HEK293T (cell line): ENCODE measurements at regions not wholly inside any gene's neighbourhood (a gene's known extent, or its start where the extent isn't known, plus 50 kb on each side); places are given as distances from the start of the nearest gene placed in this dataset.

ENCODE experiments used
- CTCF ChIA-PET: fragments of 350-600 bp; formaldehyde crosslinking; extraction: SDS; loops from one replicate; lab custom pipeline; 2021; ENCODE audit warnings: antibody characterized with exemption, inconsistent platforms; lab: Yijun Ruan, JAX
- POLR2A ChIA-PET: fragments of 350-600 bp; formaldehyde crosslinking; extraction: SDS; loops from one replicate; lab custom pipeline; 2020; ENCODE audit warnings: antibody characterized with exemption, inconsistent platforms; lab: Yijun Ruan, JAX
- DNase-seq: peaks from one replicate; pipeline ENCODE4 v3.0.0; 2012; ENCODE audit warnings: mixed read lengths; ENCODE audit errors: extremely low spot score
- ARNT ChIP-seq: fragments of 450-650 bp; IDR thresholded peaks from 2 replicates; pipeline ENCODE4 v1.6.1; 2017; ENCODE audit warnings: mild to moderate bottlenecking
- BHLHE40 ChIP-seq: fragments of 450-650 bp; IDR thresholded peaks from 2 replicates; pipeline ENCODE4 v1.6.1; 2016; ENCODE audit warnings: mild to moderate bottlenecking, moderate library complexity, borderline replicate concordance
- CTBP1 ChIP-seq: fragments of 450-650 bp; IDR thresholded peaks from 2 replicates; pipeline ENCODE4 v1.6.1; 2016; ENCODE audit warnings: borderline replicate concordance
- ELF4 ChIP-seq: fragments of 450-650 bp; IDR thresholded peaks from 2 replicates; pipeline ENCODE4 v1.6.1; 2017; ENCODE audit warnings: antibody characterized with exemption
- FOXA1 ChIP-seq: fragments of 450-650 bp; IDR thresholded peaks from 2 replicates; pipeline ENCODE4 v1.6.1; 2016; ENCODE audit warnings: mild to moderate bottlenecking
- FOXK2 ChIP-seq: fragments of 450-650 bp; IDR thresholded peaks from 2 replicates; pipeline ENCODE4 v1.6.1; 2016; ENCODE audit warnings: mild to moderate bottlenecking
- FOXM1 ChIP-seq: fragments of 450-650 bp; IDR thresholded peaks from 2 replicates; pipeline ENCODE4 v1.6.1; 2017; ENCODE audit warnings: mild to moderate bottlenecking, borderline replicate concordance
- HDGF ChIP-seq: fragments of 450-650 bp; IDR thresholded peaks from 2 replicates; pipeline ENCODE4 v1.6.1; 2017; ENCODE audit warnings: antibody characterized with exemption, borderline replicate concordance
- L3MBTL2 ChIP-seq: fragments of 450-650 bp; conservative IDR thresholded peaks from 2 replicates; pipeline ENCODE4 v1.6.1; 2016; ENCODE audit warnings: mild to moderate bottlenecking
- LEF1 ChIP-seq: fragments of 450-650 bp; IDR thresholded peaks from 2 replicates; pipeline ENCODE4 v1.6.1; 2017; ENCODE audit warnings: mild to moderate bottlenecking, borderline replicate concordance
- NFRKB ChIP-seq: fragments of 450-650 bp; IDR thresholded peaks from 2 replicates; pipeline ENCODE4 v1.6.1; 2016; ENCODE audit warnings: mild to moderate bottlenecking, moderate library complexity
- PKNOX1 ChIP-seq: fragments of 450-650 bp; IDR thresholded peaks from 2 replicates; pipeline ENCODE4 v1.6.1; 2016
- SP1 ChIP-seq: fragments of 450-650 bp; IDR thresholded peaks from 2 replicates; pipeline ENCODE4 v1.6.1; 2017
- SUZ12 ChIP-seq: fragments of 450-650 bp; IDR thresholded peaks from 2 replicates; pipeline ENCODE4 v1.6.1; 2016; ENCODE audit warnings: mild to moderate bottlenecking
- TARDBP ChIP-seq: fragments of 450-650 bp; IDR thresholded peaks from 2 replicates; pipeline ENCODE4 v1.6.1; 2016
- ZNF384 ChIP-seq: fragments of 450-650 bp; IDR thresholded peaks from 2 replicates; pipeline ENCODE4 v1.6.1; 2016

- no peak for DNase-seq
- TF ChIP-seq NFRKB = no peak
- TF ChIP-seq PKNOX1 = no peak
- TF ChIP-seq LEF1 = no peak
- TF ChIP-seq CTBP1 = no peak
- TF ChIP-seq ZNF384 = no peak
- TF ChIP-seq FOXM1 = no peak
- no peak for TF ChIP-seq ELF4
- TF ChIP-seq SUZ12 = no peak
- no peak for TF ChIP-seq FOXK2
- no peak for TF ChIP-seq HDGF
- ChIA-PET CTCF (no interaction called here), POLR2A (no interaction called here)
These were observed 303.8 kb upstream of the UBE2E3 start for GRCh38 chr2:180676520-180677025.

GRCh38 chr2:180675170-180675569 is 305.2 kb upstream of the UBE2E3 start:
- no peak for DNase-seq
- TF ChIP-seq BHLHE40 (no peak), ELF4 (no peak), FOXA1 (no peak), TARDBP (no peak), FOXK2 (no peak), CTBP1 (no peak), LEF1 (no peak), ARNT (no peak), SP1 (no peak), PKNOX1 (no peak), ZNF384 (no peak), L3MBTL2 (no peak)
- ChIA-PET POLR2A (no interaction called here), CTCF (no interaction called here)

- CTCF ChIA-PET = no interaction called here
- TF ChIP-seq FOXA1 = no peak
- no peak for TF ChIP-seq ELF4
- no peak for TF ChIP-seq TARDBP
- TF ChIP-seq CTBP1 = no peak
- TF ChIP-seq FOXK2 = no peak
- TF ChIP-seq SP1 = no peak
- POLR2A ChIA-PET = no interaction called here
- no peak for DNase-seq
These were observed 308.0 kb upstream of the UBE2E3 start for GRCh38 chr2:180672377-180672776.

- DNase-seq = no peak
- no peak for TF ChIP-seq FOXA1
- no peak for TF ChIP-seq CTBP1
- no peak for TF ChIP-seq L3MBTL2
- no peak for TF ChIP-seq HDGF
- TF ChIP-seq LEF1 = no peak
- no peak for TF ChIP-seq FOXM1
- TF ChIP-seq TARDBP = no peak
- no peak for TF ChIP-seq NFRKB
- no peak for TF ChIP-seq ARNT
- no peak for TF ChIP-seq SUZ12
- no peak for TF ChIP-seq ZNF384
- no peak for TF ChIP-seq ELF4
- no peak for TF ChIP-seq PKNOX1
- no peak for TF ChIP-seq BHLHE40
- CTCF ChIA-PET = interaction anchor here (0.6 kb wide), 2 partner anchors 30 to 428 kb away, joined by 3 to 6 read pairs; no protein-coding TSS in a partner anchor
- POLR2A ChIA-PET = no interaction called here
These were observed 310.0 kb upstream of the UBE2E3 start for GRCh38 chr2:180670302-180671003.

- ChIA-PET POLR2A (no interaction called here), CTCF (no interaction called here)
- DNase-seq = no peak
- no peak for TF ChIP-seq ELF4
- no peak for TF ChIP-seq HDGF
- no peak for TF ChIP-seq TARDBP
- TF ChIP-seq LEF1 = no peak
- no peak for TF ChIP-seq PKNOX1
- TF ChIP-seq NFRKB = no peak
- no peak for TF ChIP-seq FOXM1
- no peak for TF ChIP-seq CTBP1
- no peak for TF ChIP-seq SP1
- no peak for TF ChIP-seq FOXA1
- TF ChIP-seq L3MBTL2 = no peak
- TF ChIP-seq ARNT = no peak
- no peak for TF ChIP-seq ZNF384
- TF ChIP-seq FOXK2 = no peak
- TF ChIP-seq BHLHE40 = no peak
- no peak for TF ChIP-seq SUZ12
These were observed 311.4 kb upstream of the UBE2E3 start for GRCh38 chr2:180669016-180669415.
